ENCODE measurements at regions not wholly inside any gene's neighbourhood (a gene's known extent, or its start where the extent isn't known, plus 50 kb on each side); places are given as distances from the start of the nearest gene placed in this dataset.

DNA sequence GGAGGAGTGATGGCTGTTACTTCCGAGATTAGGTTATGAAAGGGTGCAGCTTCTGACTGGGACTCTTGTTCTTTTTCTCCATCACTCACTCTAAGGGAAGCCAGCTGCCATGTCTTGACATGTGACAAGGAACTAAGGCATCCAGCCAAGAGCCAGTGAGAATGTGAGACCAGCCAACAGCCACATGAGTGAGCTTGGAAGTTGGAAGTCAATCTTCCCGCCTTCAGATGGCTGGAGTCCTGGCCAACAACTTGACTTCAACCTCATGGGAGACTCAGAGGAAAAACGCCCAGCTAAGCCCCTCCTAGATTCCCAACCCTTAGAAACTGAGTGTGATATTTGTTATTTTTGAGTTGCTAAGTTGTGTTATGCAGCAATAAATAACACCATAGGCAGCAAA, 201.1 kb downstream of the SNX18 start:
- no peak for ATAC-seq
- Histone ChIP-seq H3F3A (replicated peaks; ENCODE audit: low read depth) (no peaks in the 10 kb centered on the region), H4K20me1 (replicated peaks; ENCODE audit: insufficient read depth) (no peaks in the 10 kb centered on the region), H3K36me3 (ENCODE audit: insufficient read depth) (no peaks in the 10 kb centered on the region), H3K4me1 (ENCODE audit: insufficient read depth) (peaks cover 6% of the 10 kb centered on the region; the same call in 1 of the 2 replicates), H2AFZ (no peak overlapping the region; the same call in 1 of the 2 replicates), H3K4me3 (no peak overlapping the region), H3K27ac (ENCODE audit: low read depth) (no peak overlapping the region), H3K27me3 (ENCODE audit: insufficient read depth) (no peaks in the 10 kb centered on the region), H3K79me2 (replicated peaks; ENCODE audit: insufficient read depth) (no peaks in the 10 kb centered on the region), H3K9me2 (ENCODE audit: insufficient read depth) (0 out of 2 replicates have a peak, but pooled peaks cover 12% of the 10 kb centered on the region), H3K4me2 (no peak overlapping the region)
- Mint-ChIP-seq H3K4me1 (peaks cover 7% of the 10 kb centered on the region), H3K27me3 (ENCODE audit: insufficient read depth, low read depth, poor library complexity) (no peaks in the 10 kb centered on the region), H3K9me3 (peaks cover 5% of the 10 kb centered on the region; the same call in 2 of the 3 replicates), H3K4me3 (no peak overlapping the region), H3K36me3 (ENCODE audit: low read depth) (no peaks in the 10 kb centered on the region), H3K27ac (no peak overlapping the region)
- no peak for DNase-seq (ENCODE audit: low spot score)
- TF ChIP-seq EZH2 (IDR thresholded peaks at IDR 0.05; ENCODE audit: low read depth, unreplicated experiment) (no peak), EZH2phosphoT487 (IDR thresholded peaks at IDR 0.05; ENCODE audit: unreplicated experiment) (no peak)
- TF ChIP-seq, protein P1, sequence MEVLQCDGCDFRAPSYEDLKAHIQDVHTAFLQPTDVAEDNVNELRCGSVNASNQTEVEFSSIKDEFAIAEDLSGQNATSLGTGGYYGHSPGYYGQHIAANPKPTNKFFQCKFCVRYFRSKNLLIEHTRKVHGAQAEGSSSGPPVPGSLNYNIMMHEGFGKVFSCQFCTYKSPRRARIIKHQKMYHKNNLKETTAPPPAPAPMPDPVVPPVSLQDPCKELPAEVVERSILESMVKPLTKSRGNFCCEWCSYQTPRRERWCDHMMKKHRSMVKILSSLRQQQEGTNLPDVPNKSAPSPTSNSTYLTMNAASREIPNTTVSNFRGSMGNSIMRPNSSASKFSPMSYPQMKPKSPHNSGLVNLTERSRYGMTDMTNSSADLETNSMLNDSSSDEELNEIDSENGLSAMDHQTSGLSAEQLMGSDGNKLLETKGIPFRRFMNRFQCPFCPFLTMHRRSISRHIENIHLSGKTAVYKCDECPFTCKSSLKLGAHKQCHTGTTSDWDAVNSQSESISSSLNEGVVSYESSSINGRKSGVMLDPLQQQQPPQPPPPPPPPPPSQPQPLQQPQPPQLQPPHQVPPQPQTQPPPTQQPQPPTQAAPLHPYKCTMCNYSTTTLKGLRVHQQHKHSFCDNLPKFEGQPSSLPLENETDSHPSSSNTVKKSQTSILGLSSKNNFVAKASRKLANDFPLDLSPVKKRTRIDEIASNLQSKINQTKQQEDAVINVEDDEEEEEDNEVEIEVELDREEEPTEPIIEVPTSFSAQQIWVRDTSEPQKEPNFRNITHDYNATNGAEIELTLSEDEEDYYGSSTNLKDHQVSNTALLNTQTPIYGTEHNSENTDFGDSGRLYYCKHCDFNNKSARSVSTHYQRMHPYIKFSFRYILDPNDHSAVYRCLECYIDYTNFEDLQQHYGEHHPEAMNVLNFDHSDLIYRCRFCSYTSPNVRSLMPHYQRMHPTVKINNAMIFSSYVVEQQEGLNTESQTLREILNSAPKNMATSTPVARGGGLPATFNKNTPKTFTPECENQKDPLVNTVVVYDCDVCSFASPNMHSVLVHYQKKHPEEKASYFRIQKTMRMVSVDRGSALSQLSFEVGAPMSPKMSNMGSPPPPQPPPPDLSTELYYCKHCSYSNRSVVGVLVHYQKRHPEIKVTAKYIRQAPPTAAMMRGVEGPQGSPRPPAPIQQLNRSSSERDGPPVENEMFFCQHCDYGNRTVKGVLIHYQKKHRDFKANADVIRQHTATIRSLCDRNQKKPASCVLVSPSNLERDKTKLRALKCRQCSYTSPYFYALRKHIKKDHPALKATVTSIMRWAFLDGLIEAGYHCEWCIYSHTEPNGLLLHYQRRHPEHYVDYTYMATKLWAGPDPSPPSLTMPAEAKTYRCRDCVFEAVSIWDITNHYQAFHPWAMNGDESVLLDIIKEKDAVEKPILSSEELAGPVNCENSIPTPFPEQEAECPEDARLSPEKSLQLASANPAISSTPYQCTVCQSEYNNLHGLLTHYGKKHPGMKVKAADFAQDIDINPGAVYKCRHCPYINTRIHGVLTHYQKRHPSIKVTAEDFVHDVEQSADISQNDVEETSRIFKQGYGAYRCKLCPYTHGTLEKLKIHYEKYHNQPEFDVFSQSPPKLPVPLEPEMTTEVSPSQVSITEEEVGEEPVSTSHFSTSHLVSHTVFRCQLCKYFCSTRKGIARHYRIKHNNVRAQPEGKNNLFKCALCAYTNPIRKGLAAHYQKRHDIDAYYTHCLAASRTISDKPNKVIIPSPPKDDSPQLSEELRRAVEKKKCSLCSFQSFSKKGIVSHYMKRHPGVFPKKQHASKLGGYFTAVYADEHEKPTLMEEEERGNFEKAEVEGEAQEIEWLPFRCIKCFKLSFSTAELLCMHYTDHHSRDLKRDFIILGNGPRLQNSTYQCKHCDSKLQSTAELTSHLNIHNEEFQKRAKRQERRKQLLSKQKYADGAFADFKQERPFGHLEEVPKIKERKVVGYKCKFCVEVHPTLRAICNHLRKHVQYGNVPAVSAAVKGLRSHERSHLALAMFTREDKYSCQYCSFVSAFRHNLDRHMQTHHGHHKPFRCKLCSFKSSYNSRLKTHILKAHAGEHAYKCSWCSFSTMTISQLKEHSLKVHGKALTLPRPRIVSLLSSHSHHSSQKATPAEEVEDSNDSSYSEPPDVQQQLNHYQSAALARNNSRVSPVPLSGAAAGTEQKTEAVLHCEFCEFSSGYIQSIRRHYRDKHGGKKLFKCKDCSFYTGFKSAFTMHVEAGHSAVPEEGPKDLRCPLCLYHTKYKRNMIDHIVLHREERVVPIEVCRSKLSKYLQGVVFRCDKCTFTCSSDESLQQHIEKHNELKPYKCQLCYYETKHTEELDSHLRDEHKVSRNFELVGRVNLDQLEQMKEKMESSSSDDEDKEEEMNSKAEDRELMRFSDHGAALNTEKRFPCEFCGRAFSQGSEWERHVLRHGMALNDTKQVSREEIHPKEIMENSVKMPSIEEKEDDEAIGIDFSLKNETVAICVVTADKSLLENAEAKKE (CRISPR knock-in tag; IDR thresholded peaks at IDR 0.05) = no peak

DNA sequence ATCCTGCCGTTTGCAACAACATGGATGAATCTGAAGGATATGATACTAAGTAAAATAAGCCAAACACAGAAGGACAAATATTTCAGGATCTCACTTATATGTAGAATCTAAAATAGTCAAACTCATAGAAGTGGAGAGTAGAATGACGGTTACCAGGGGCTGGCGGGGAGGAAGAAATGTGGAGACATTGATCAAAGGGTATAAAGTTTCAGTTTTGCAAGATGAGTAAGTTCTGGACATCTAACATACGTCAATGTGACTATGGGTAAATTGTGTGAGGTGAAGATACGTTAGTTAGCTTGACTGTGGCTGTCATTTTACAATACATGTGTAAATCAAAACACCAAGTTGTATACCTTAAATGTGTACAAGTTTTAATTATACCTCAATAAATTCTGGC, 200.3 kb downstream of the SNX18 start:
- Histone ChIP-seq H3F3A (replicated peaks; ENCODE audit: low read depth) (no peaks in the 10 kb centered on the region), H3K27me3 (ENCODE audit: insufficient read depth) (no peaks in the 10 kb centered on the region), H3K4me1 (ENCODE audit: insufficient read depth) (peaks cover 6% of the 10 kb centered on the region; the same call in 1 of the 2 replicates), H3K27ac (ENCODE audit: low read depth) (no peak overlapping the region), H3K4me3 (no peak overlapping the region), H4K20me1 (replicated peaks; ENCODE audit: insufficient read depth) (no peaks in the 10 kb centered on the region), H3K36me3 (ENCODE audit: insufficient read depth) (no peaks in the 10 kb centered on the region), H2AFZ (no peak overlapping the region), H3K4me2 (no peak overlapping the region), H3K9me2 (ENCODE audit: insufficient read depth) (0 out of 2 replicates have a peak, but pooled peaks cover 12% of the 10 kb centered on the region), H3K79me2 (replicated peaks; ENCODE audit: insufficient read depth) (no peaks in the 10 kb centered on the region)
- ATAC-seq = no peak
- Mint-ChIP-seq H3K27me3 (ENCODE audit: insufficient read depth, low read depth, poor library complexity) (no peaks in the 10 kb centered on the region), H3K4me1 (peaks cover 7% of the 10 kb centered on the region), H3K27ac (no peak overlapping the region), H3K4me3 (no peak overlapping the region), H3K36me3 (ENCODE audit: low read depth) (no peaks in the 10 kb centered on the region), H3K9me3 (peaks cover 7% of the 10 kb centered on the region; the same call in 2 of the 3 replicates)
- no peak for DNase-seq (ENCODE audit: low spot score)
- TF ChIP-seq, protein P2, sequence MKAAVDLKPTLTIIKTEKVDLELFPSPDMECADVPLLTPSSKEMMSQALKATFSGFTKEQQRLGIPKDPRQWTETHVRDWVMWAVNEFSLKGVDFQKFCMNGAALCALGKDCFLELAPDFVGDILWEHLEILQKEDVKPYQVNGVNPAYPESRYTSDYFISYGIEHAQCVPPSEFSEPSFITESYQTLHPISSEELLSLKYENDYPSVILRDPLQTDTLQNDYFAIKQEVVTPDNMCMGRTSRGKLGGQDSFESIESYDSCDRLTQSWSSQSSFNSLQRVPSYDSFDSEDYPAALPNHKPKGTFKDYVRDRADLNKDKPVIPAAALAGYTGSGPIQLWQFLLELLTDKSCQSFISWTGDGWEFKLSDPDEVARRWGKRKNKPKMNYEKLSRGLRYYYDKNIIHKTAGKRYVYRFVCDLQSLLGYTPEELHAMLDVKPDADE (IDR thresholded peaks at IDR 0.05) = no peak
- TF ChIP-seq, protein P3, sequence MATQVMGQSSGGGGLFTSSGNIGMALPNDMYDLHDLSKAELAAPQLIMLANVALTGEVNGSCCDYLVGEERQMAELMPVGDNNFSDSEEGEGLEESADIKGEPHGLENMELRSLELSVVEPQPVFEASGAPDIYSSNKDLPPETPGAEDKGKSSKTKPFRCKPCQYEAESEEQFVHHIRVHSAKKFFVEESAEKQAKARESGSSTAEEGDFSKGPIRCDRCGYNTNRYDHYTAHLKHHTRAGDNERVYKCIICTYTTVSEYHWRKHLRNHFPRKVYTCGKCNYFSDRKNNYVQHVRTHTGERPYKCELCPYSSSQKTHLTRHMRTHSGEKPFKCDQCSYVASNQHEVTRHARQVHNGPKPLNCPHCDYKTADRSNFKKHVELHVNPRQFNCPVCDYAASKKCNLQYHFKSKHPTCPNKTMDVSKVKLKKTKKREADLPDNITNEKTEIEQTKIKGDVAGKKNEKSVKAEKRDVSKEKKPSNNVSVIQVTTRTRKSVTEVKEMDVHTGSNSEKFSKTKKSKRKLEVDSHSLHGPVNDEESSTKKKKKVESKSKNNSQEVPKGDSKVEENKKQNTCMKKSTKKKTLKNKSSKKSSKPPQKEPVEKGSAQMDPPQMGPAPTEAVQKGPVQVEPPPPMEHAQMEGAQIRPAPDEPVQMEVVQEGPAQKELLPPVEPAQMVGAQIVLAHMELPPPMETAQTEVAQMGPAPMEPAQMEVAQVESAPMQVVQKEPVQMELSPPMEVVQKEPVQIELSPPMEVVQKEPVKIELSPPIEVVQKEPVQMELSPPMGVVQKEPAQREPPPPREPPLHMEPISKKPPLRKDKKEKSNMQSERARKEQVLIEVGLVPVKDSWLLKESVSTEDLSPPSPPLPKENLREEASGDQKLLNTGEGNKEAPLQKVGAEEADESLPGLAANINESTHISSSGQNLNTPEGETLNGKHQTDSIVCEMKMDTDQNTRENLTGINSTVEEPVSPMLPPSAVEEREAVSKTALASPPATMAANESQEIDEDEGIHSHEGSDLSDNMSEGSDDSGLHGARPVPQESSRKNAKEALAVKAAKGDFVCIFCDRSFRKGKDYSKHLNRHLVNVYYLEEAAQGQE (IDR thresholded peaks at IDR 0.05; ENCODE audit: unreplicated experiment) = no peak
- TF ChIP-seq JUNB (IDR thresholded peaks at IDR 0.05; ENCODE audit: unreplicated experiment) = no peak
- TF ChIP-seq CREB1 (CRISPR knock-in tag; IDR thresholded peaks at IDR 0.05; ENCODE audit: low read depth) = no peak
- no peak for TF ChIP-seq STAT1 (IDR thresholded peaks at IDR 0.05; ENCODE audit: unreplicated experiment)
- TF ChIP-seq ZNF114 (CRISPR knock-in tag; IDR thresholded peaks at IDR 0.05) = no peak

Measured in GM23338 (cell line).